BE2C (cell line): ENCODE measurements at regions not wholly inside any gene's neighbourhood (a gene's known extent, or its start where the extent isn't known, plus 50 kb on each side); places are given as distances from the start of the nearest gene placed in this dataset.
"Not testable (repeated sequence)": the region's sequence is repeated elsewhere in the genome, so short reads cannot be mapped to it uniquely, and the experiment has no call there.

Experiments used
- DNase-seq: peaks from one replicate; pipeline ENCODE4 v3.0.0-alpha.2; 2020
- H3K27me3 ChIP-seq: fragments of 250-450 bp; sonication (Bioruptor Pico); 2 replicates; pipeline ENCODE4 v1.5.1; 2020; ENCODE audit warnings: mild to moderate bottlenecking
- H3K36me3 ChIP-seq: fragments of 250-450 bp; sonication (Bioruptor Pico); 2 replicates; pipeline ENCODE4 v1.5.1; 2020; ENCODE audit warnings: mild to moderate bottlenecking
- H3K4me1 ChIP-seq: fragments of 250-450 bp; sonication (Bioruptor Pico); 2 replicates; pipeline ENCODE4 v1.5.1; 2020
- H3K4me3 ChIP-seq: 2 replicates; pipeline ENCODE4 v1.5.1; 2011; ENCODE audit warnings: low read depth, low read length
- H3K9me3 ChIP-seq: fragments of 250-450 bp; sonication (Bioruptor Pico); 2 replicates; pipeline ENCODE4 v1.5.1; 2020
- CTCF ChIP-seq: IDR thresholded peaks from 2 replicates; pipeline ENCODE4 v1.5.1; 2012; ENCODE audit warnings: mild to moderate bottlenecking, low read depth, low read length

GRCh38 chr14:56992332-56992820 is 182.1 kb upstream of the OTX2 start:
- DNase-seq, result no peak
- no peaks in the 10 kb centered on the region for H3K9me3 ChIP-seq
- TF ChIP-seq CTCF, result no peak
- no peak overlapping the region for H3K4me3 ChIP-seq
- H3K4me1 ChIP-seq, result no peaks in the 10 kb centered on the region
- no peaks in the 10 kb centered on the region for H3K27me3 ChIP-seq
- no peaks in the 10 kb centered on the region for H3K36me3 ChIP-seq

- H3K4me1 ChIP-seq, DNase-seq, H3K27me3 ChIP-seq, H3K9me3 ChIP-seq, H3K4me3 ChIP-seq, H3K36me3 ChIP-seq: not testable (repeated sequence)
Measured at GRCh38 chr14:56990991-56991627, 180.8 kb upstream of the OTX2 start.

- H3K4me3 ChIP-seq, result no peak overlapping the region
- no peaks in the 10 kb centered on the region for H3K4me1 ChIP-seq
- H3K36me3 ChIP-seq, result no peaks in the 10 kb centered on the region
- TF ChIP-seq CTCF, result no peak
- no peaks in the 10 kb centered on the region for H3K27me3 ChIP-seq
- DNase-seq, result no peak
- no peaks in the 10 kb centered on the region for H3K9me3 ChIP-seq
Measured at GRCh38 chr14:56989359-56989758, 179.1 kb upstream of the OTX2 start.

- H3K27me3 ChIP-seq, result no peaks in the 10 kb centered on the region
- no peak overlapping the region for H3K4me3 ChIP-seq
- no peak for TF ChIP-seq CTCF
- no peaks in the 10 kb centered on the region for H3K36me3 ChIP-seq
- no peaks in the 10 kb centered on the region for H3K9me3 ChIP-seq
- DNase-seq, result no peak
- H3K4me1 ChIP-seq, result no peaks in the 10 kb centered on the region
Measured at GRCh38 chr14:56979936-56980335, 169.7 kb upstream of the OTX2 start.

GRCh38 chr14:56976211-56976610 is 165.9 kb upstream of the OTX2 start:
- no peaks in the 10 kb centered on the region for H3K36me3 ChIP-seq
- no peaks in the 10 kb centered on the region for H3K9me3 ChIP-seq
- no peak for TF ChIP-seq CTCF
- H3K27me3 ChIP-seq, result no peaks in the 10 kb centered on the region
- H3K4me3 ChIP-seq, result no peak overlapping the region
- no peaks in the 10 kb centered on the region for H3K4me1 ChIP-seq
- DNase-seq, result no peak

GRCh38 chr14:56975521-56975920 is 165.2 kb upstream of the OTX2 start:
- no peak for TF ChIP-seq CTCF
- H3K27me3 ChIP-seq, result no peaks in the 10 kb centered on the region

More at GRCh38 chr14:56975521-56975920, 165.2 kb upstream of the OTX2 start:
- H3K36me3 ChIP-seq, result no peaks in the 10 kb centered on the region
- H3K4me1 ChIP-seq, result no peaks in the 10 kb centered on the region
- H3K9me3 ChIP-seq, result no peaks in the 10 kb centered on the region
- DNase-seq, result no peak
- no peak overlapping the region for H3K4me3 ChIP-seq
